Esophagus mucosa (tissue), 1 donor: ENCODE measurements at regions not wholly inside any gene's neighbourhood (a gene's known extent, or its start where the extent isn't known, plus 50 kb on each side); places are given as distances from the start of the nearest gene placed in this dataset.
"Not testable (repeated sequence)": the region's sequence is repeated elsewhere in the genome, so short reads cannot be mapped to it uniquely, and the experiment has no call there.

Source experiments
- ATAC-seq: fragments of 200-7000 bp; cut with Tn5 transposase; one replicate; pipeline ENCODE4 v1.9.1; 2020
- donor health status: DM: yes; HTN: yes; CAD: no.

DNA sequence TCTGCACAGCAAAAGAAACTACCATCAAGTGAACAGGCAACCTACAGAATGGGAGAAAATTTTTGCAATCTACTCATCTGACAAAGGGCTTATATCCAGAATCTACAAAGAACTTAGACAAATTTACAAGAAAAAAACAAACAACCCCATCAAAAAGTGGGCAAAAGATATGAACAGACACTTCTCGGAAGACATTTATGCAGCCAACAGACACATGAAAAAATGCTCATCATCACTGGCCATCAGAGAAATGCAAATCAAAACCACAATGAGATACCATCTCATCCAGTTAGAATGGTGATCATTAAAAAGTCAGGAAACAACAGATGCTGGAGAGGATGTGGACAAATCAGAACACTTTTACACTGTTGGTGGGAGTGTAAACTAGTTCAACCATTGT, 216.3 kb upstream of the STXBP5 start:
- ATAC-seq: not testable (repeated sequence)

DNA sequence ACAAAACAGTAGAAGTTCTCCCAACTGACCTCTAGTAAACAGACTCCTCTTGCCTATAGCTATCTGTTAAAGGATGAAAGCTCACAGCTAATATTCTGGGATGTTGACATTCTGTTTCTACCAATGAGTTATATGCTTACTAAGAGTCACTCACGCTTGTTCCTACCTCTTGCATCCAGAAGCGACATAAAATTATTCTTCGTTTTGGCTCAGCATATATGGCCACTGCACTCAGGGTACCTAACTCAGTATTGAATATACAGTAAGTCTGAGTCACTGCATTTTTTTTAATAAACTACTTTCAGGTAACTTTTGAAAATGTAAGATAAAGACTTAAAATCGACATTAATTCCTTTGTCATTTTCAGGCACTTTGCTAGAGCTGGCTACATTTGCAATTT, 214.4 kb upstream of the STXBP5 start:
- ATAC-seq: no peak

DNA sequence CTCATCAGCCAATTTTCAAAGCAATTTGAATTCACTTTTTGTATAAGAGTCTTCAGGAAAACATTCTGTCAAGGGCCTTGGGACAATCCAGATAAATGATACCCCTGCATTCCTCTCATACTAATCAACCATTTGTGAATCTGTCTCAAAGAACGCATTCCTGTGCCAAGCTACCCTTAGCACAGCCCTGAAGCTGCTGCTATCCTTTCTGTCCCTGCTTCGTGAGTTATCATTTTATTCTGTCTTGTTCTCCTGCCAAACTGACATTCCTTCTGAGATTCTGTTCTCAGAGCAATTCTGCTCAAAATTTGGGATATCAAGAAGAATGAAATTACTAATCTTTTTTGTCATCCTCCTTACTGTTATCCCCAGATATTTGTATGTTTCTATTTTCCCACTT, 213.9 kb upstream of the STXBP5 start:
- ATAC-seq: no peak

DNA sequence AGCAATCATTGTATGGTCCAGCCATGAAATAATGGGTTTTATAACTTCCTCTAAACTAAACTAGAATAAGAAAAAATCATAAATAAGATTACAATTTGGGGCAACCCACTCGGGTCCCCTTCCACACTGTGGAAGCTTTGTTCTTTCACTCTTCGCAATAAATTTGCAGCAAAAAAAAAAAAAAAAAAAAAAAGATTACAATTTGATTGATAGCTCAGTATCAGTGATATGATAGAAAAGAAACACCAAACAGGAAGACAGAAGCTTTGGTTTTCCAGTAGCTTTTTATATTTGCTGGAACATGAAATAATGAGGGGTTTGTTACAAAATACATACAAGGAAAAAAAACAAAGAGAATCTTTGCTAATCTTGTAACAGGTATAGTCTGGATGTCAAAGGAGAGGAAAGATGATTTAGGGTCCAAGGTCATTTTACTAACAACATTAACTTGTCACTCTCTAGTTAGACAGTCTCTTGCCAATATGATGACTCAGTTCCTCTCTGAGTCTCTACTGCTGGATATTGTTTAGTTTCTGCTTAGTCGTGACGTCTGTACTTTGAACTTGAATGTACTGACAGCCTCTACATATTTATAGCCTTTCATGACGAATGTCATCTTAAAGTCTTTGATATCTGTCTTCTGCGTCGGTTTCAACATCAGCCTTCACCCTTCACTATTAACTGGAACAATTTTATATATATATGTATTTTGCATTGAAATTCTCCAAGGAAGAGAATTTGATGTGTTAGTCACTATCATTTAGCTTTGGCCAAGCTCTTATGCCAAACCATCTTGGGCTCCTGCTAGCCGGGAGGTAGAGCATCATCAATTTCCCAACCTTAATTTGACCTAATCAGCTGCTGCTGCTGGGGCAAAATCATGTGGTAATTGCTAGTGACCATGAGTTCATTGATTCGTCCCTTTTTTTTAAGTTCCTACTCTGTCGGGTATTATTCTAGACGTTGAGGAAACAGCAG, 213.1 kb upstream of the STXBP5 start:
- ATAC-seq: peak; percentile 67

DNA sequence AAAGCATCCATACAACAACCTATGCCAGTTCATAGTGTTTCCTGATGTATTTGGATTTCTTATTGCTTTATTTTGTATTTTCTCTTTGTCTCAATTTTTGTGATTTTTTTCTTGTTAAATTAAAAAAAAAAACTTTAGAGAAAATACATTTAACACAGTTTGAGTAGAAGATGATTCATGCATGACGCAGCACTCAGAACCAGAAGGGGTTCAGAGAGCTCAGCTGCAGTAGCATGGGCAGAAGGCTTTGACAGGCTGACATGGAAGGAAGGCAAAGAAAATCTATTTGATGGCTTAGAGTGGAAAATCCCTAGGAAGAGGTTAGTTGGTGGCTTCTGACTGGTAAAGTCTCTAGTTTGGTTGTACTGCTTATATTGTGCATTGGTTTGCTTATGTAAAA, 207.2 kb upstream of the STXBP5 start:
- ATAC-seq: no peak

DNA sequence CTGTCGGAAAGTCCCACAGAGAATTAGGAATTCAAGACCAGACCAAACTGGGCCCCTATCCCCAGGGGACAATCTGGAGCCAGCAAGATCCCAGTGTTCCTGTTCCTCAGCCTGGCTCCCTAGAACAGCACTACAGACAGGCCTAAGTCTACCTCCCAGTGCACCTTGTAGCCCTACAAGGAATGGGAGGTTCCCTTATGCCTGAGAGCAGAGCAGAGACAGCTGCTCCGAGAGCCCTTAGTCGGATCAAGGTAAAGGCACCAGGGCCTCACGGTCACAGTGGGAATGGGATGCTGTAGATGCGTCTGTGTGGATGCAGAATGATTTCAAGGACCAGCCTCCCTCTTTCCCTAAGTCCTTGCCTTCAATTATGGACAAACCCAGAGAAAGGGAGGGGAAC, 204.5 kb upstream of the STXBP5 start:
- no peak for ATAC-seq

DNA sequence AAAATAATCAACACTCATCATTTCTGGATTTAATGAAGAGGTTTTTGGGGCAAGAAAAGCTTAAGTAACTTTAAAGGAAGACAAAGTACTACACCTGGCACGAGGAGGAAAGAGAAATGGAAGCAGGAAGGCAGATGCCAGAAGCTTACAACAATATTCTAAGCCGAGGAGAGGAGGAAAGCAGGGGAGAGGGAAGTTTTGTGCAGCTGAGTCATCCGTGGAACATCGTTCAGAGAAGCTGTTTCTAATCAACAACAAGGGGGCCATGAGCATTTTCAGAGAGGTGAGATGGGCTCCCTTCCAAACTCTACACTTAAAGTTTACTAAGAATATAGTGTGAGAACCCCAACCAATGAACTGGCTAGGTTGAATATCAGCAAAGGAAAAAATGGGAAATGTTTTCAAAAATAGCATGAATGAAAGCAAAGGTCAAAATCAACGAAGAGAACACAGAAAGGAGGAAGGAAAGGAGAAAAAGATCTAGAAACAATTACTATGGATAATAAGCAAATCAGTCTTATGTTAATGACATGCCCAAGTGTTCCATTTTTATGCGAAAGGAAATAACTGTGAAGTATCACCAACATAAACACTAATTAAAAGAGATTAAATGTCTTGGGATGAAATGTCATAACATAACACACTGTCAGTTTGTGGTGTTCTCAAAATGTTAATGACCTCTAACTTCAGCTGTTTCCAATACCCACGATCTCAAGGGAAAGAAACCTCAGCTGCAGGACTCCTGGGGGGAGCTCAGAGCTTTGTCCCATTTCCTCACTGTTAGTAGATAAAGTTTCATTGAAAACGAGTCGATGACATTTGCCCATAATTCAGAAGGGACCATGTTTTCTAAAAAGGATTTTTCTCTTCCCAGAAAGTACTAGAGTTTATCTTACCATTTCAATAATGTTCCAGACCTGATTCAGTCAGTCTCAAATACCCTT, 203.4 kb upstream of the STXBP5 start:
- ATAC-seq: no peak

DNA sequence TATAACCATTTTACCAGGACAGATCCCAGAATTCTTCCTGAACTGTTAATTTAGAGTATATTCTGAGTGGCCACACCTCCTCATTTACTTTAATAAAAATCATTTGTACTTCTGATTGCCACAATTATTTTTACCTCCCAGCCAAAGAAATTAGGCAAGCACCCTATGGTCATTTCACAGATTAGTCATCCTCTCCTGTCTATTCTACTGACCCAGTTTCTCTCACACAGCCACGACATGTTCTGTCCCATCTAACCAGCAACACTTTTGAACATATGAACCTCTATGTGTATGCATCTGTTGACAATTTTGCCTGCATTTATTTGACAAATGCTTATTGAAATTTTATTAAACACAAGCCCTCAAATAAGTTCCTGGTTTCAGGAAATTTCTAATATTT, 202.6 kb upstream of the STXBP5 start:
- no peak for ATAC-seq

DNA sequence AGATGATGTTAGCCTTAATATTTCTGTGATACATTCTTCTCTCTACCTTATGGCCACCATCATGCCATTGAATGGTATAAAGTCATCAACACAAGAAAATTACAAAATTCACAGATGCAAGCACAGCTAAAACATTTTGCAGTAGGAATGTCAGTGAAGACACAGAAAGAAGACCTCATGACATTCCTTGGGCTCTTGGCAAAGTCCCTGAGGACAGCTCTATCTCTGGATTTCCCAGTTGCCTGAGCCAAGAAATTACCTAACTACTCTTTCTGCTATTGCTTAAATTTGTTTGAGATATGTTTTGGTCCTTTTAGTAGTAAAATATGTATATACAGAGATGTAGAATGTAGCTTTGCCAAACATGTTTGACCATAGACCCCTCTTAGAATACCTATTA, 201.0 kb upstream of the STXBP5 start:
- ATAC-seq: no peak

DNA sequence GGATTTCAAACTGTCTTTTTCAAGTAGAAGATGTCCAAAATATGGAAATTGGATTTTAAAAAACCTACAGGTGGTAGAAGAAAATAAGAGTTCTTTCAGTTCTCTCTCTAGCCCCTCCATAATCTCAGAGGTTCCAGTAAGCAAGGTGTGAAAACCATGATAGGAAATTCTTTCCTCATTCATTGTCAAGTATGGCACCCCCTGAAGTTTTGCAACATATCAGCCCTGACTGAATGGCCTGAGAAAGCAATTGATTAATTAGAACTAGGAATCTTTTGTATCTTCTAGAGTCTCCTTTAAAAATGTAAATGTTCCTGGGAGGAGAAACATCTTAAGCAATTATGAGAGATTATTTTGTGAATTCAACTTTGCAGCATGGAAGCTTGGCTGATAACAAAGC, 198.7 kb upstream of the STXBP5 start:
- ATAC-seq: no peak

DNA sequence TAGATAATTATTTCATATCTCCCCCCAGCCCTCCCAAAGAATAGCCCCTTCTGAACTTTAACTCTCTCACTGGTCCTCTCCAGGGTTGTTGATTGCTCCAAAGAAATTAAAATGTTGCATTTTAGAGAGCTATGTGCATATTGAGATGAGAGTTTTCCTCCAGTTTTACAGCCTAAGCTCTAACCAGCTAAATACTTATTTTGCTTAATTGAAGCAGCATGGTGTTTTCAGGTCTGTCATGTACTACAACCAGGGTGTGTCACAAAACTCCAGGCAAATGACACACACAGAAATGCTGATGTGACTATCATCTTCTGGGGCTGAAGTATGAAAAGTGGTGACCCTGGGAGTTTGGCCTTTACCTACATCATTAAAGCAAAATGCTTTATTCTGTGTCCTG, 196.8 kb upstream of the STXBP5 start:
- ATAC-seq: no peak

DNA sequence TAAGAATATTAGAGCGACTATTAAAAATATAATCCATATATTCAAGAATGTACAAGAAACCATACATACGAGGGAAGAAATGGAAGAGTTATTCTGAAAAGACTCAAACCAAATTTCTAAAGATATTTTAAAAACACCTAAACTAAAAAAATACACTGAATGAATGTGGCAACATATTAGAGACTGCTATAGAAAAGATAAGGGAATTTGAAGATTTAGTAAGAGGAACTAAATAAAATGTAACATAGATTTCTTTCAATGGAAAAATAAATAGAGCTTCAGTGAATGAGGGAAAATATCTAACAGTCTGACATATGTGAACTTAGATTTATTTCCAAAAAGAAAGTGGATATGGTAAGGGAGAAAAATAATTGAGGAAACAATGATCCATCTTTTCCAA, 194.9 kb upstream of the STXBP5 start:
- ATAC-seq: no peak

DNA sequence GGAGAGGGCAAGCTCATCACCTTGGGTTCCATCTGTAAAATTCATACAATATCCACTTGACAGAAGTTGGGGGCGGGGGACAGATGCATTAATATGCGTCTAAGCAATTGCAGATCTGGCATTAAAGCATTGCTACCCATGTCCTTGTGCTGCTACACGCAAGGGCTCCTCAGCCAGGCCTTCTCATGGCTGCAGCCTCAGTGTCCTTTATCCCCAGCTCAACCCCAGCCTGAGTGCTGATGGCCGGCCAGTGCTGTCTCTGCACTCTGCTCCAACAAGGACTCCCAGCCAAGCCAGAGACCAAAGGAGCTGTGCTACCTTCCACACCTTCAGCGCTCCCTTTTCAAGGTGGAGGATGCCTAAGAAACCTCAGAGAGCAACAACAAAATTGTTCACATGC, 188.5 kb upstream of the STXBP5 start:
- no peak for ATAC-seq

DNA sequence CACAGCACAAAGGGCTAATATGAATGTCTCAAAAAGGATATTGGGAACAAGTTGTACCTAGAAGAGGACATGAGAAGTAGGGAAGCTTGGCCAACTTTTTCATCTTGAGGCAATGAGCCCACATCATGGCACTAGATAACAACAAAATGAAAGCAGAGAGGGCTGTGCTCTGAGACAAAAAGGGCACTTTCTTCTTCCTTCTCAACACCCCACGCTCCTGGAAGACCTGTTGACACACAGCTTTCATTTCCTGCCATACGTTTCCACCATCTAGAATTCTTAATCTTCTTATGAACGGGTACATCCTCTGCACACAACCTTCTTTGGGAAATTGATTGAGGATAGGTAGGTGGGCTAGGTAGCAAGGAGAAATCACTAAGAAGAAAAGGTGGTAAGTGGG, 187.8 kb upstream of the STXBP5 start:
- ATAC-seq: no peak

DNA sequence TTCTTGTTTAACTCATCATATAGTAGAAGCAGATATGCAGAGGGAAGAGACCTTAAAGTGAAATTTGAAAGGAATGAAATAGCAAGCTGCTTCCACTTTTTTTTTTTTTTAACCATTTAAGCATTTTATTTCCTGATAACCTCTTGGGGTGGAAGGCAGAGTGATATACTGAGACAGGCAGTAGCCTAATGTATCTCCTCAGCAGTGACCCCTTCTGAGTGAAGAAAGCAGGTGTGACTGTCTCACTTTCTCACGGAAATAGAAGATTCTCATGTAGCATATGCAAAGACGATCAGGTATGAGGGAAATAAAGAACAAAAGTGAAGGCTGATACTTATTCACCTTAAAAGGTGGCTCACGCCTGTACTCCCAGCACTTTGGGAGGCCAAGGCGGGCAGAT, 187.1 kb upstream of the STXBP5 start:
- no peak for ATAC-seq

DNA sequence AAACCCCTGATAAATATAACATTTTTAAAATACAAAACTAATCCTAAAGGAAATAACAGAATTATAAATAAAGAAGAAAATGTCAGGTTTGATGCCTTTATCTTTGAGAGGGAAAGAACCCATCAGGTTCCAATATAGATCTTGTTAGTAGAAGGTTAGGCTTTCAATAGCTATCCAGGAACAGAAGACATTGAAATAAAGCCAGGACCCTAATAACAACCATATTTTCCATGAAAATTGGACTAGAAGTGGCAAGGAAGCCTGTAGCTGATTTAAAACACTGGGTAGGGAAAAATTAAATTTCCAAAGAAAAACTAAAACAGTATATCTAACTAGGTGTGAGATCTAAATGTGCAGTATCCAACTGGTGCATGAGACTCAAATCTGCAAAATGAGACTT, 185.2 kb upstream of the STXBP5 start:
- ATAC-seq: no peak

DNA sequence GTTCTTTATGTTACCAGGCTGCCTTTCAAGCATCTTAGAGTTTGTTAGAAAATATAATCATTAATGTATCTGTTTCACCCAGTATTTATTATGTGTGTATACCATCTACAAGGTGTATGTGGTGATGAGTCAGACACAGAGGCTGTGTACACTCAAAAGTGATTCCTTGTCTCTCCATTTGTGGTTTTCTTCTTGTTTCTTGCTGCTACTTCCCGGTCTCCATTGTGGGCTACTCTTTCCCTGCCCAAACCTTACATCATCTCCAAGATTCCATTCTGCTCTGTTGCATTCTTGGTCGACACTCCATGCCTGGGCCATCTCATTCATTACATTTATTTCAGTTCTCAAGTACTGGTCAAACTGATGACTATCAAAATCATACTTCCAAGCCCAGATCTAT, 182.2 kb upstream of the STXBP5 start:
- no peak for ATAC-seq

DNA sequence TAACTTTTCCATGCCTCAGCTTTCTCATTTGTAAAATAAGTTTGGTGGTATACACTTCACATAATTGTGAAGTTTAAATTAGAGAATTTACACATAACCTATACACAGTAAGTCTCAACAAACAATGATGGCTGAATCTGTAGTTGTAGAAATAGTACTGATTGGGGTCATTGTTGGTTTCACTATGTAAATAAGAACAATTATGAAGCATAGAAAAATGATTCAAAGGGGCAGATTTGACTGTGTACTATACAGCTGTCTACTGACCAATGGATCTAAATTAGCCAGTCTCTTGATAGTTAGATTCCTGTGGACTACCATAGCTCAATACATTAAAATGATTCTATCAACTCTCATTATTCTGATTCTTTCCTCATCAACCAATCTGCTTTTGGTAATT, 181.1 kb upstream of the STXBP5 start:
- ATAC-seq: no peak

DNA sequence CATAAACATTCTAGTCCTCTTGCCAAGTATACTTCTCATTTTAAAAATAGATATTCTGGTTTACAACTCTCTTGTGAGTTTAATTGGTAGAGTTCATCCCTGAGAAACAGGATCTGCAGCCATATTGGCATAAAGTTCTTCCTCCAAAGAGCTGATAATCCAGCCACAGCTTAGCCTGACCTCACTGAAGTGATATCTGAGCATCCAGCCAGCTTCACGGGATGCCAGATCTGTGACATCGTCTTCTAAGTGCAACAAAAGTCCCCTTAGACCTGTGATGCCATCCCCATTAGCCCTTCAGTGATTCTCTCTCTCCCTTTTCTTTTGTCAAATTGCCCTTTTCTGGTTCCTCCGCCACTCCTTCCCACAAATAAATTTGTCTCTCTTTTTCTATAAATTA, 180.6 kb upstream of the STXBP5 start:
- ATAC-seq: no peak

DNA sequence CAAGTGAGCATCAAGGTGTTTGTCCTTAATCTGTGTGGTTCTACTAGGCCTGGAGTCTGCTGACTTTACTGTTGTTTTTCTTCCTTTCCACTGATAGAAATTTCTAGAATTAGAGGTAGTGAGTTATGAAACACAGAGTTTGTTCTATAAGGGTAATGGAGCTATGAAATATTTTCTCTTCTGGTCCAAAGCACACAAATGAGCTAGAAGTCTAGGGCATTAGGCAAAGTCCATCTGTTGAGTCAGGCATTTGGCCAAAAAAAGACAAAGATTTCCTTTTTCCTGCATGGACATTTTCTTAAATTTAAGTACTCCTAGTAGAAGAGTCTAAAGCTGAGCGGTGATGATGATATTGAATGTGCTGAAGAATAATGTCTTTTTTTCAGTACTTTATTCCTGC, 174.3 kb upstream of the STXBP5 start:
- no peak for ATAC-seq

DNA sequence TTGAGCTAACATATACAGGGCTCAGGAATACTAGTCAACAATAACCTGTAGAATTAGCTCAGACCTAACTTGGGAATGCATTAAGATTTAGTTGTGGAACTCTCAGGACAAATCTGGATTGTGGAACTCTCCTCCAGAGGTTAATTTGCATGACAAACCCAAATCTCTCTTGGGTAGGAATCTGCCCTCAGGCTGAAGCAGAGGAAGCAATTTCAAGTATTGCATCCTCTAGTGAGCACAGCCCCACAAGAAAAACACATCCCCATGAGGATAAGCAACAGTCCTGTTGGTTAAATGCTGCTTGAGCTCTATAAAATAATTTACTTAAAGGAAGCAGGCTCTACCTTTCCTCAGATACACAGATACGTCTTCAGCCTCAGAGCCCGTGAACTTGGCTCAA, 170.9 kb upstream of the STXBP5 start:
- no peak for ATAC-seq

DNA sequence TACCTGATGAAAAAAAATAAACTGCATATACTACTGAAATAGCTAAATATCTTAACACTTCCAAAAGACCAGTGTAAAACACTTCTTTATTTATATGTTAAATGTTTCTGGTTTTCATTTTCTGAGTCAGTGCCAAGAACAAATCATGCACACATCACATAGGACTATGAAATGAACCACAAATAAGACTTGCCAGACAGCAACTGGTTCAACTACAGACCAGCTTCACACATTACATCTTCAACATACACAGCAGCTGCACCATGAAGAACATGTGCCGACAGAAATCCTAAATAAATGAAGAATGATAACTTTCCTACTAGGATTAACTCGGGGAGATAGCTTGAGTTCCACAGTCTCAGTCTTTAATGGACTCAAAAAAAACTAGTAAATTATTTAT, 168.3 kb upstream of the STXBP5 start:
- no peak for ATAC-seq

DNA sequence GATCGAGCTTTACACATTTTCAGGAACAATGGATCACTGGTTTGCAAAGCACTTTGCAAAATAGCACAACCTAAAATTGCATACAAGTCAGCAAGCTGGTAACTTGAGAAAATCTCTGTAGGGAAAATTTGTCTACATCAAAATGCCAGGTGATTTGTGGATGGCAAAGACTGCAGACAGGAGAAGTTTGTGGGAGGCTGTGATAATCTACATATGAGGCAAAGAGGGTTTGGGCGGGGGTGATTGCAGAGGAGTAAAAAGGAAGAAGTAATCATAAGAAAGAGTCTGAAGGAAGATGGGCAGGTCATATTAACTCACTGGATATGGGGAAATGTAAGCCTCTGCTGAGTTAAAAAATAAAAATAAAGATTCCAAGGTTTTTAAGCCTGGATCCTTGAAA, 166.3 kb upstream of the STXBP5 start:
- ATAC-seq: no peak
